A549 (cell line): ENCODE measurements at regions not wholly inside any gene's neighbourhood (a gene's known extent, or its start where the extent isn't known, plus 50 kb on each side); places are given as distances from the start of the nearest gene placed in this dataset.

Source experiments
- ATAC-seq, 2 experiments: fragments of 200-7000 bp in 1 of 2; fragments of >200 bp in 1 of 2; cut with Nextera tagmentation in 1 of 2; cut with Tn5 transposase in 1 of 2; 3 replicates each; pipeline versions ENCODE4 v1.8.0 to v1.9.1; 2018 to 2020; ENCODE audit warnings: mild to moderate bottlenecking in 1 of 2, moderate library complexity in 1 of 2
- CTCF ChIA-PET: fragments of 300-600 bp; sonication (Branson Sonifier 250); formaldehyde crosslinking; extraction: SDS; loops from one replicate; lab custom pipeline; 2021; ENCODE audit warnings: antibody characterized with exemption, inconsistent platforms; lab: Yijun Ruan, JAX
- POLR2A ChIA-PET: fragments of 350-600 bp; formaldehyde crosslinking; extraction: SDS; loops from one replicate; lab custom pipeline; 2021; ENCODE audit warnings: antibody characterized with exemption, inconsistent platforms; lab: Yijun Ruan, JAX
- DNase-seq, 2 experiments: peaks; one replicate each; pipeline versions ENCODE4 v3.0.0 to v3.0.0-alpha.2; 2011 to 2016; ENCODE audit warnings: low read depth in 1 of 2, low spot score in 1 of 2
- FAIRE-seq: peaks from 2 replicates; lab custom pipeline; 2011; peaks lifted over from hg19 to GRCh38; lab: Jason Lieb, UNC
- H3K27ac ChIP-seq, 2 experiments: fragments of >200 bp; sonication (Bioruptor Twin); formaldehyde crosslinking; 3 replicates each; pipeline ENCODE4 v1.5.1; 2016 to 2017
- H3K4me1 ChIP-seq: fragments of >200 bp; sonication (Bioruptor Twin); formaldehyde crosslinking; 3 replicates; pipeline ENCODE4 v1.6.1; 2016
- H3K4me2 ChIP-seq: fragments of >200 bp; sonication (Bioruptor Twin); formaldehyde crosslinking; 3 replicates; pipeline ENCODE4 v1.6.1; 2016
- H3K4me3 ChIP-seq: fragments of >200 bp; sonication (Bioruptor Twin); formaldehyde crosslinking; 3 replicates; pipeline ENCODE4 v1.5.1; 2016
- H3K9me3 ChIP-seq: fragments of >200 bp; sonication (Bioruptor Twin); formaldehyde crosslinking; 3 replicates; pipeline ENCODE4 v1.6.1; 2016
- BCL3 ChIP-seq: fragments of >200 bp; sonication (Bioruptor Twin); formaldehyde crosslinking; IDR thresholded peaks from 3 replicates; pipeline ENCODE4 v1.6.1; 2016
- EHF ChIP-seq: fragments of 250-450 bp; sonication (Bioruptor Pico); IDR thresholded peaks from 2 replicates; pipeline ENCODE4 v1.5.0; 2020; ENCODE audit warnings: mild to moderate bottlenecking
- FOSB ChIP-seq: fragments of 250-450 bp; sonication (Bioruptor Pico); IDR thresholded peaks from 2 replicates; pipeline ENCODE4 v1.5.0; 2020; ENCODE audit warnings: mild to moderate bottlenecking, moderate library complexity
- GATA3 ChIP-seq: IDR thresholded peaks from 2 replicates; pipeline ENCODE4 v1.6.1; 2012; ENCODE audit warnings: borderline replicate concordance
- HDAC2 ChIP-seq: fragments of 200-600 bp; sonication (generic); IDR thresholded peaks from 2 replicates; pipeline ENCODE4 v1.6.1; 2016
- HOXA7 ChIP-seq: fragments of 250-450 bp; sonication (Bioruptor Pico); IDR thresholded peaks from 2 replicates; pipeline ENCODE4 v1.5.0; 2020; ENCODE audit warnings: mild to moderate bottlenecking, moderate library complexity
- JUNB ChIP-seq: fragments of >200 bp; sonication (Bioruptor Twin); formaldehyde crosslinking; IDR thresholded peaks from 2 replicates; pipeline ENCODE4 v1.6.1; 2016
- NR3C1 ChIP-seq: fragments of >200 bp; sonication (Bioruptor Twin); formaldehyde crosslinking; IDR thresholded peaks from 3 replicates; pipeline ENCODE4 v1.6.1; 2017
- RFX5 ChIP-seq: fragments of 450-650 bp; IDR thresholded peaks from 2 replicates; pipeline ENCODE4 v1.7.1; 2014; ENCODE audit warnings: antibody characterized with exemption, mild to moderate bottlenecking, moderate library complexity
- SMC3 ChIP-seq: fragments of >200 bp; sonication (Bioruptor Twin); formaldehyde crosslinking; IDR thresholded peaks from 3 replicates; pipeline ENCODE4 v1.6.1; 2018; ENCODE audit warnings: inconsistent platforms
- TFCP2L1 ChIP-seq: fragments of 250-450 bp; sonication (Bioruptor Pico); IDR thresholded peaks from 2 replicates; pipeline ENCODE4 v1.5.0; 2021; ENCODE audit warnings: mild to moderate bottlenecking
- ZC3H11A ChIP-seq: fragments of 450-650 bp; IDR thresholded peaks from 2 replicates; pipeline ENCODE4 v1.6.1; 2014; ENCODE audit warnings: antibody characterized with exemption, mild to moderate bottlenecking
- ZNF302 ChIP-seq: fragments of 250-450 bp; sonication (Bioruptor Pico); IDR thresholded peaks from 2 replicates; pipeline ENCODE4 v1.9.0; 2021; ENCODE audit warnings: inconsistent platforms, mild to moderate bottlenecking, moderate library complexity
- WGBS: methylation state at CpG from one replicate; pipeline ENCODE4 v1.1.6; 2017; ENCODE audit errors: missing lambda C conversion rate; 5-methylcytosine and 5-hydroxymethylcytosine counted together
- TF ChIP-seq, protein P1 (sequence below): IDR thresholded peaks from 2 replicates; pipeline ENCODE4 v1.6.1; 2012
- TF ChIP-seq, protein P2 (sequence below): fragments of >200 bp; sonication (Bioruptor Twin); formaldehyde crosslinking; IDR thresholded peaks from 3 replicates; pipeline ENCODE4 v1.5.1; 2016
- TF ChIP-seq, protein P3 (sequence below): fragments of 250-450 bp; sonication (Bioruptor Pico); IDR thresholded peaks from 2 replicates; pipeline ENCODE4 v1.5.0; 2021; ENCODE audit warnings: mild to moderate bottlenecking, moderate library complexity, borderline replicate concordance

DNA sequence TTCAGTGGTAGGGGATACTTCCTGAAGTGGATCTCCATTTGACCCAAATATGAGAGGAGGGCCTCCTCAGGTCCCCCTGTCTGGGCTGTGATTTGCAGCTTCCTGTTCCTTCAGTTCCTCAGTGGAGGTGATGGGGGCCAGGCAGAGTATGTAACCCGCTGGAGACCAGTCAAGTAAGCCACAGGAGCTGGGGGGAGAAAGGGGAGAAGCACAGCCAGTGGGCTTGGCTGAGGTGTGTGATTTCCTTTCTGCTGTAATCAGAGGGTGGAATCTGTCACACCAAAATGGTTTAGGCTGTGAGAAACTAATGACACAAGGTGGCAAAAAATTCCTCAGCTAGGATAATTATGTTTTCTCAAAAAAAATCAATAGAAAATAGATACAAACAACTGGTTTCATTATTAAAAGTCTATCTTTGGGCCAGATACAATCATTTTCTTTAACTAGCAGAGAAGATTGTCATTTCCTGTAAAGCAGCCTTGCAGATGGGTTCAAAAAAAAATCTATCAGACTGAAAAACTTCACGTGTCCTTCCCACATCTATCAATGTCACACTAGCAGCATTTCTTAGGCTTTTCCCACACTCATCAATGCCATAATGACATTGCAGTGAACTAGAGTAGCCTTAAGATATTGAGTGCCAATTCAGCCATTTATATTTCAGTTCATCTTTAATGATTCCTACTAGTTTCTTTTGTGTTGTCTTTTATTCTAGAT, 1660.3 kb downstream of the EFNB2 start:
- no peak for ATAC-seq
- DNase-seq = no peak
- Histone ChIP-seq H3K4me1 (no peaks in the 10 kb centered on the region), H3K4me2 (no peak overlapping the region), H3K27ac (no peak overlapping the region), H3K9me3 (no peaks in the 10 kb centered on the region), H3K4me3 (no peak overlapping the region)
- TF ChIP-seq SMC3 (no peak), ZC3H11A (no peak), NR3C1 (no peak), GATA3 (no peak), FOSB (CRISPR knock-in tag) (no peak), RFX5 (no peak), BCL3 (no peak)
- TF ChIP-seq, protein P1, sequence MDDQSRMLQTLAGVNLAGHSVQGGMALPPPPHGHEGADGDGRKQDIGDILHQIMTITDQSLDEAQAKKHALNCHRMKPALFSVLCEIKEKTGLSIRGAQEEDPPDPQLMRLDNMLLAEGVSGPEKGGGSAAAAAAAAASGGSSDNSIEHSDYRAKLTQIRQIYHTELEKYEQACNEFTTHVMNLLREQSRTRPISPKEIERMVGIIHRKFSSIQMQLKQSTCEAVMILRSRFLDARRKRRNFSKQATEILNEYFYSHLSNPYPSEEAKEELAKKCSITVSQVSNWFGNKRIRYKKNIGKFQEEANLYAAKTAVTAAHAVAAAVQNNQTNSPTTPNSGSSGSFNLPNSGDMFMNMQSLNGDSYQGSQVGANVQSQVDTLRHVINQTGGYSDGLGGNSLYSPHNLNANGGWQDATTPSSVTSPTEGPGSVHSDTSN = no peak
- TF ChIP-seq, protein P2, sequence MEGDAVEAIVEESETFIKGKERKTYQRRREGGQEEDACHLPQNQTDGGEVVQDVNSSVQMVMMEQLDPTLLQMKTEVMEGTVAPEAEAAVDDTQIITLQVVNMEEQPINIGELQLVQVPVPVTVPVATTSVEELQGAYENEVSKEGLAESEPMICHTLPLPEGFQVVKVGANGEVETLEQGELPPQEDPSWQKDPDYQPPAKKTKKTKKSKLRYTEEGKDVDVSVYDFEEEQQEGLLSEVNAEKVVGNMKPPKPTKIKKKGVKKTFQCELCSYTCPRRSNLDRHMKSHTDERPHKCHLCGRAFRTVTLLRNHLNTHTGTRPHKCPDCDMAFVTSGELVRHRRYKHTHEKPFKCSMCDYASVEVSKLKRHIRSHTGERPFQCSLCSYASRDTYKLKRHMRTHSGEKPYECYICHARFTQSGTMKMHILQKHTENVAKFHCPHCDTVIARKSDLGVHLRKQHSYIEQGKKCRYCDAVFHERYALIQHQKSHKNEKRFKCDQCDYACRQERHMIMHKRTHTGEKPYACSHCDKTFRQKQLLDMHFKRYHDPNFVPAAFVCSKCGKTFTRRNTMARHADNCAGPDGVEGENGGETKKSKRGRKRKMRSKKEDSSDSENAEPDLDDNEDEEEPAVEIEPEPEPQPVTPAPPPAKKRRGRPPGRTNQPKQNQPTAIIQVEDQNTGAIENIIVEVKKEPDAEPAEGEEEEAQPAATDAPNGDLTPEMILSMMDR = no peak
- no peak for FAIRE-seq
- ChIA-PET POLR2A (no interaction called here), CTCF (no interaction called here)
- WGBS = 15% methylated on average over 2 of the region's 2 CpGs

DNA sequence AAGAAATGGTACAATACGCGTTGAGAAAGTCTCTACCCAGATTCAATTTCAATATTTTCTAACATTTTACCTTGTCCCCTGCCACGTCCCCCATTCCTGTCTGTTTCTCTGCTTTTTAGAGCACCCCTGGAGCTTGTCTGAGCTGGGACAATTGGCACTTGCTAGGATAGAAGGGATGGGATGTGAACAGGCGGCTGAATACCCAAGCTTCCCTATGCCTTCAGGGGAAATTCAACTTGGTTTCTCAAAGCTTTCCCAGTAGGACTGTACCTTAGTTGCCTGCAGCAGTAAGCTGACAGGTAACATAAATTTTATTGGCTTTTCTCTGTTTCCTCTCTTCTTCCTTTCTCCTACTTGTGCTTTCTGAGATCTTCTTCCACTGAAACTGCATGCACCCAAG, 1663.3 kb downstream of the EFNB2 start:
- ATAC-seq (no peak), FAIRE-seq (no peak), DNase-seq (no peak)
- POLR2A ChIA-PET = no interaction called here
- no peaks in the 10 kb centered on the region for H3K9me3 ChIP-seq
- CTCF ChIA-PET = interaction anchor here (0.7 kb wide), 2 partner anchors 49 to 1709 kb away, joined by 3 to 5 read pairs; no protein-coding TSS in a partner anchor
- no peak overlapping the region for H3K4me2 ChIP-seq
- no peak overlapping the region for H3K4me3 ChIP-seq
- TF ChIP-seq ZNF302 (CRISPR knock-in tag) (no peak), ZC3H11A (no peak), HOXA7 (CRISPR knock-in tag) (no peak), GATA3 (no peak), NR3C1 (no peak), SMC3 (no peak), HDAC2 (no peak), TFCP2L1 (no peak), JUNB (no peak), EHF (no peak), RFX5 (no peak)
- TF ChIP-seq, protein P3, sequence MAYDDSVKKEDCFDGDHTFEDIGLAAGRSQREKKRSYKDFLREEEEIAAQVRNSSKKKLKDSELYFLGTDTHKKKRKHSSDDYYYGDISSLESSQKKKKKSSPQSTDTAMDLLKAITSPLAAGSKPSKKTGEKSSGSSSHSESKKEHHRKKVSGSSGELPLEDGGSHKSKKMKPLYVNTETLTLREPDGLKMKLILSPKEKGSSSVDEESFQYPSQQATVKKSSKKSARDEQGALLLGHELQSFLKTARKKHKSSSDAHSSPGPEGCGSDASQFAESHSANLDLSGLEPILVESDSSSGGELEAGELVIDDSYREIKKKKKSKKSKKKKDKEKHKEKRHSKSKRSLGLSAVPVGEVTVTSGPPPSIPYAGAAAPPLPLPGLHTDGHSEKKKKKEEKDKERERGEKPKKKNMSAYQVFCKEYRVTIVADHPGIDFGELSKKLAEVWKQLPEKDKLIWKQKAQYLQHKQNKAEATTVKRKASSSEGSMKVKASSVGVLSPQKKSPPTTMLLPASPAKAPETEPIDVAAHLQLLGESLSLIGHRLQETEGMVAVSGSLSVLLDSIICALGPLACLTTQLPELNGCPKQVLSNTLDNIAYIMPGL = no peak
- TF ChIP-seq, protein P1 = no peak
- TF ChIP-seq, protein P2 = no peak
- no peaks in the 10 kb centered on the region for H3K4me1 ChIP-seq
- WGBS = 18% methylated on average over 4 of the region's 4 CpGs
- no peak overlapping the region for H3K27ac ChIP-seq
